ENCODE measurements at regions not wholly inside any gene's neighbourhood (a gene's known extent, or its start where the extent isn't known, plus 50 kb on each side); places are given as distances from the start of the nearest gene placed in this dataset.
"Not testable (repeated sequence)": the region's sequence is repeated elsewhere in the genome, so short reads cannot be mapped to it uniquely, and the experiment has no call there.

- no peak for DNase-seq
Measured at GRCh38 chr21:15558884-15559283, 170.9 kb upstream of the USP25 start.

DNA sequence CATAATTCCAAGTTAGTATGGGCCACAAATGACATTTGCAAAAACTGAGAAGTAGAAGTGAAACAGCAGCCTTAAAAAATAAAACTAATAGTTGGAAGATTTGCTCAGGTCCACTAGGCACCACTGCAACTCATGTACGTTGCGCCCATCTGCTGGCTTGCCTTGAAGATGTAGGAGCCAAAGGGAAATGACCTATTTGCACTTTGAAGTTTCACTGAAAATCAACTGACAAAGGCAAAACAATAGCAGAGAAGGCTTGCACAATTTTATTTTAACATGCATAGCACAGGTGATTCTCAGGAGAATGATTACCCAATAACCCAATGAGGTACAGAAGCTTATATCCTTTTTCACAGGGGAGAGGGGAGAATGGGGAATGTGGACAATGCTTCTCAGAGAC lies 170.1 kb upstream of the USP25 start:
- DNase-seq: no peak

DNA sequence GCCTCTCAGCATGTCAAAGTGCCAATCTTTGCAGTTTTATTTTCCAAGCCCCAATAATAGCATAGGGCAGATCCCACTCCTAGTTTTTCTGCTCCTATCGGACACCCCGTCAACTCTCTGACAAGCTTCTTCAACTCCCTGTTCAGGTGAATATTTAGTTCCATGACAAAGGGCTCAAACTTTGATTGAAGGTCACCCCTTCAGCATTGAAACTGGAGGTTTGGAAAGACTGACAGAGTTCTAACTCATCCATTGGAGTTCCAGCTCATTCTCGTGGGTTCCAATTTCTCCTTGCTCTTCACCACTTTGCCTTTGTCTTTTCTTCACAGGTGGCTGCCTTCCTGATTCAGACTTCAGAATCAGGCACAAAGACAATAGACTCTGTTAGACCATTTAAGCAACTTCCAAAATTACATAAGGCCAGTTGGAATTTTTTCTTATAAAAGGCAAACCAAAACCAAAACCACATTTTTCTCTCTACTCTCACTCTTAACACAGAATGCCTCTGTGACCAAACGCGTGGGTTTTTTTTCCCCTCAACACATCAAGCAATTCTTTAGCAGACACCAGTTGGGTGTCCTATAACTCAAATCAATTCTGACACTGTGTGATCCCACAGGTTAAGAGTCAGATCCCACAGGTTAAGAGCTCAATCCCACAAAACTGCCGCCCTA lies 169.3 kb upstream of the USP25 start:
- no peak for DNase-seq

DNA sequence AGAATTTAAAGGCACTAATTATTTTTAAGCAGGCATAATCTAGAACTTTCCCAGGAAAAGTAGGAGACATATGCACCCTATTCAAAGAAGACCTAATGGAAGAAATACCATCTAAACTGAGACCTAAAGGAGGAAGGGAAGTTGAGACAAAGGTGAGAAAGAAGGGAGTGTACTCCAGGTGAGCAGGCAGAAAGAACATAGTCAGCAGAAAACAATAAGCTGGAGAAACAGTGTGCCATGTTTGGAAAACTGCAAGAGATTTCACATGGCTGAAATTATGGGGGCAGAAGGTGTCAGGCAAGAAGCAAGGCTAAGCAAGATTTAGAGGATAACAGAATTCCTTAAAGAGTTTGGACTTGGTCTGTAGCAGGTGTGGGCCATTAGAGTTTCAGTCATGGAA lies 167.0 kb upstream of the USP25 start:
- no peak for DNase-seq

- DNase-seq: no peak
Measured at GRCh38 chr21:15564907-15565306, 164.9 kb upstream of the USP25 start.

GRCh38 chr21:15566703-15567102 lies 163.1 kb upstream of the USP25 start:
- no peak for DNase-seq

DNA sequence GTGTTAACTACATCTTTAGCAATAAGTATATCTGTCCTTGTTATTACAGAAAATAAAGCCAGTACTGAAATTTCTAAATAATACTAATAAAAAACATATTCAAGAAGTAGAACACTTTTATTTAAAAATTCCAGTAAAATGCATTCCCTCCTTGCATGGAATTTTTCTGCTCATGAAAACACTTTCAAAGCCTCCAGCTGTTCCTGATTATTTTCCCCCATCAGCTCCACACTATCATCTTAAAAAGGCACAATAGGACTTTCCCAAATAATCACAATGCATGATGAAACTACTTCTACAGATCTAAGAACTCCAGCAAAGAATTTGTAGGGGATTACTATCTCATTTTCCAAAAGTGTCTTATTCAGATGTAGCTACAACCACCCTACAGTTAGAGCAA lies 162.6 kb upstream of the USP25 start:
- DNase-seq: no peak

DNA sequence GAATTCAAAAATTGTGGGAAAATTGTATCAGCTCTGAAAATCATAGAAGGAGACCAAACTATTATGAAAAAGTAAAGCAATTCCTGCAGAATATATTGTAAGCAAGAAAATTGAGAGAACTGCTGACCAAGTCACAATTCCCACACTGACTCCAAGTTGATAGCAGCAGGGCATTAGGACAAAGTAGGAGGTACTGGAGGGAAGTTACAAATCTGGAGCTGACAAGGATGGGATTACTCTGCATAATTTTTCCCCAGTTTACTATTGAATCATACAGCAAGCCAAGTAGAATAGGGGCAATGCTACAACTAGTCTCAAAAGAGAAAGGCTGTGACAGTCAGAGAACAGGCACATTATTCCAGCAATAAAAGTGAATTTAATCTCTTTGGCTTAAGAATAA lies 161.3 kb upstream of the USP25 start:
- DNase-seq: no peak

GRCh38 chr21:15586752-15587427 lies 142.9 kb upstream of the USP25 start:
- DNase-seq: no peak

DNA sequence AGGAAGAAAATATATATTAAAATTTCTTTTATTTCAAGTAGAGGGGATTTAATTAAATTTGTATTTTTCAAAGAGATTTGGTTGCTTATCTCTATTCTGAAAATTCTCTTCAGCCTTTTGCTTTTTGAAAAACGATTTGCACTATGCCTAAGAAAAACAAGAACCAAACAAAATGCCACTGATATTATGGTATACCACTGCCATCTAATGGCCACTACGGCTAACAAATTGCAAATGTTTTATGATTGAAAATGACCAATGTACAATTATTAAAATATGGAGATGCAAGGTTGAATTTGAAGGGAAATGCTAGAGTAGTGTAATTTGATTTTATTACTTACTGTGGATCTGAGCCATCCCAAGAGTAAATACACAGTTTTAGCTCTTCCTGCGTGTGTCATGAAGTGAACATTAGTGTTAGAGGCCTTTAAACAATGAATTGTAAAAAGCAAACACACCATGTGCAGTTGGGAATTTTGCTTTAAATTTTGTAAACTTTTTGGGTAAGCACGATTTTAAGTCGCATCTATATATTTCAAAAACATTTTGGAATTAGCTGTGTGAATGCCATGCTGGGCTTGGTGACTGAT lies 137.4 kb upstream of the USP25 start:
- no peak for DNase-seq

DNA sequence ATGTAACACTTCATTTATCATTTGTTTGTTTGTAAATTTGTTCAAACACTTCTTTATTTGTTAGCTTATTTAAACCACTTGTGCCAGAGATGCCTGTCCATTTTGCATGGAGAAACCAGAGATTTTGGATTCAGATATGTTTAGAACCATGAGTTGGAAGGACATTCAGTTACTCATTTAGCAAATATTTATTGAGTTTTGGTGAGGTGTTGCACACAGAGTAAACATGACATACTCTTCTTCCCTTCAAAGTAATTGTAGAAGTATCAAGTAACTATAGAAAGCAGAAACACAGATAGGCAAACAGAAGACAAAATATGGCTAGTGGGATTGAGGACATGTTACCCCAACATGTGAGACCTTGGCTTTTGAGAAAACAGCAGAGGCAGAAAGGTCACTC lies 136.8 kb upstream of the USP25 start:
- DNase-seq: no peak

DNA sequence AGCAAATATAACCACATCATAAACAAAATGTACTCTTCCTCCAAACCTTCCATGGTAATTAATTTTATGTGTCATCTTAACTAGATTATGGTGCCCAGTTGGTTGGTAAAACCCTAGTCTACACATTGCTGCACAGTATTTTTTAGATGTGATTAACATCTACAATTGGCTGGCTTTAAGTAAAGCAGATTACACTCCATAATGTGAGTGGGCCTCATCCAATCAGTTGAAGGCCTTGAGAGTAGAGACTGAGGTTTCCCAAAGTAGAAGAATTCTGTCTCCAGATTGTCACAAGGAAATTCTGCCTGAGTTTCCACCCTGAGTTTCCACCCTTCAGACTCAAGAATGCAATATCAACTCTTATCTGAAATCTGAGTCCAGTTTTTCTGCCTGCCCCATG lies 128.4 kb upstream of the USP25 start:
- no peak for DNase-seq

DNA sequence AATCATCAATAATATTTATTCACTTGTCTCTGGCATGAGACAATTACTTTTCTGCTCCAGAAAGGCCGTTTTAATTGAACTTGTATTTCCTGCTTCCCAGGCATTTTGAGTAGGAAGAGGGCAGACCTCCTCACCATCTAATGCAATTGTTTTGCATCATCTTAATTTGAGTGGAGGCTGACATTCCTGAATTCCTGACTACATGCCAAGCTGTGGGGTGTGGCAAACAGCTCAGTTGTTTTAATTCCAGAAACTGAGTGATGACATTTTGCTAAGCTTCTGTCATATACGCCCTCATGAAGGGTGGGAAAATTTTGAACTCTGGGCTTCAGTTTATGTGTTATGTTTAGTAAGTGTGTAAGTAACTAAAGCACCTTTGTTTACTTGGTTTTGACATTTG lies 125.4 kb upstream of the USP25 start:
- no peak for DNase-seq

DNA sequence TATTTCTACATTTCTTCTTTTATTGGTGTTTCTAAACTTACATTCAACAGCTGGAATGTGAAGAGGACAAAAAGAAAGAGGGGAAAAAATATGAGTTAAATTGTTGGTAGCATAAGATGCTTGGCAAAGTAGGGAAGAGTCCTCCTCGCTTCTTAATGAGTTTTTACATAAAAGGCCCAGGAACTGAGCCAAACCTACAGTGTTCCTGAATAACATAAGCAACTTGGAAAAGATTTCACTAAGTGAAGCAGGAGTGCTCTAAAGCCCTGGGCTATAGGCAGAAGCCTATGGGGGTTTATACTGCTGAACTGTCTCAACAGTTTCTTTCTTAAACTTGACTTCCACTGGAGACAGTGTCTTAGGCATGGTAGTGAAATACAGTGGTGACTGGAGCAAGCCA lies 115.0 kb upstream of the USP25 start:
- DNase-seq: no peak

DNA sequence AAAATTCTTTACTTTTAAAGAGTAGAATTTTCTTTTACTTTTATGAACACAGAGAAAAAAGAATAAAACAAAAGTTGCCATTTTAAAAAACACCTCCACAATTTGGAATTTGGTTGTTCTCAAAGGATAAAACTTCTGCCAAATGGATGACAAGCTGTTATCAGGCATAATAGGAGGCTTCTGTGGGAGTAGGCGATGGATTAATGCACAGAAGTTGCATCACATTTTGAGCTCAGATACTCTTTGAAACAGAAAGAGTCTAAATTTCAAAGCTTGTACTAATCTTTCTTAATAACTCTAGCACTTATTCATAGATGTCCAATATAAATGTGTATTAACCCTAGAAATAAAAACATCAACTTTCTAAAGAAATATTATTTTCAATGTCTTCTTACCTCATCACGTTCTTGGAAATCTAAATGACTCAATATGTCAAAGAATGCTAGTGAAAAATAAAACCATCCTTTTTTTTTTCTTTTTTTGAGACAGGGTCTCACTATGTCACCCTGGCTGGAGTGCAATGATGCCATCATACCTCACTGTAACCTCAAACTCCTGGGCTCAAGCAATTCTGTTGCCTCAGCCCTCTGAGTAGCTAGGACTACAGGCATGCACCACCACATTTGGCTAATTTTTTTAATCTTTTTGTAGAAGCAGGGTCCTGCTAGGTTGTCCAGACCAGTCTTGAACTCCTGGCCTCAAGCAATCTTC lies 112.8 kb upstream of the USP25 start:
- DNase-seq: no peak

DNA sequence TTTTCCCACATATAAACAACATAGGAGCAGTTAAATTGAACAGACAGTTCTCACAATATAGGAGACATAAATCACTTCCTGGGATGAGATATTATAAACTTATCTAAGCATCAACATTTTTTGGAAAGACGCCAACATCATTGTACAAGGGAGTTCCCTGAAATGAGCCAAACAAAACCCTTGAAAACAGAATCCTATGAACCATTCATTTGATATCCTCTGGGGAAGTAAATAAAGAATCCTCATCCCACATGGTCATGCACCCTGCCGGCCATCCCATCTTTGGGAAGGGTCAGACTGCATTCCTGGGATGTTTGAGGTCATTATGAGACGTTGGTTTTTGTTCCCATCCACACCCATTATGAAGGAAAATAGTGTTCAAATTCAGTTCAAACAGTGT lies 111.8 kb upstream of the USP25 start:
- DNase-seq: no peak

DNA sequence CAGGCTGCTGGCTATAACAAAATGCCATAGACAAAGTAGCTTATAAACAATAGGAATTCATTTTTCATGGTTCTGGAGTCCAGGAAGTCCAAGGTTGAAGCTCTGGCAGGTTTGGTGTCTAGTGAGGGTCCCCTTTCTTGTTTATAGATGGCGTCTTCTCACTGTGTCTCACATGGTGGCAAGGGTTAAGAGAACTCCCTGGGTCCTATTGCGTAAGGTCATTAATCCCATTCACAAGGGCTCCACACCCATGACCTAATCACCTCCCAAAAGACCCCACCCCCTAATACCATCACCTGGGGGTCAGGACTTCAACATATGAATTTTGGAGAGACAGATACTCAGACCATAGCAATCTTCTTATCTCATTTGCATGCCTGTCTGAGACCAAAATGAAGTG lies 108.9 kb upstream of the USP25 start:
- DNase-seq: no peak

GRCh38 chr21:15624646-15625045 lies 105.1 kb upstream of the USP25 start:
- no peak for DNase-seq

- DNase-seq: no peak
Measured at GRCh38 chr21:15625363-15625762, 104.4 kb upstream of the USP25 start.

- DNase-seq: no peak
Measured at GRCh38 chr21:15626031-15626430, 103.8 kb upstream of the USP25 start.

- DNase-seq: no peak
Measured at GRCh38 chr21:15627011-15627410, 102.8 kb upstream of the USP25 start.

DNA sequence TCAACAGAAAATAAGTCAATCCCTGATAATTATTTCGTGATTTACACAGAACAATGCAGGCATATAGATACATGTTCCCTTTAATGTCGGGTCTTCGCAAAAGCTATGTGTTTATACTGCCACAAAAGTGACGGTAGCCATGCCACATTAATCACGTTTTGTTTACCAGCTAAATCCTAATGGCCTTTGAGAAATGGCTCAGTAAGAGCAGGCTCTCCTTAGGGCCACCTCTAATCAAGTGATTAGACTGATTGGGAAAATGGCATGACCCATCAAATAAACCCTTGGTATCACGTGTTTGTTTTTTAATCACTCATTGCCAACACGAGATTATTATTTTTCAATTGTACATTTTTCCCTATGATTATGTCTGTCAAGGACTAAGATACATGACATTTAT lies 102.0 kb upstream of the USP25 start:
- no peak for DNase-seq

- DNase-seq: no peak
Measured at GRCh38 chr21:15631342-15631741, 98.4 kb upstream of the USP25 start.

DNA sequence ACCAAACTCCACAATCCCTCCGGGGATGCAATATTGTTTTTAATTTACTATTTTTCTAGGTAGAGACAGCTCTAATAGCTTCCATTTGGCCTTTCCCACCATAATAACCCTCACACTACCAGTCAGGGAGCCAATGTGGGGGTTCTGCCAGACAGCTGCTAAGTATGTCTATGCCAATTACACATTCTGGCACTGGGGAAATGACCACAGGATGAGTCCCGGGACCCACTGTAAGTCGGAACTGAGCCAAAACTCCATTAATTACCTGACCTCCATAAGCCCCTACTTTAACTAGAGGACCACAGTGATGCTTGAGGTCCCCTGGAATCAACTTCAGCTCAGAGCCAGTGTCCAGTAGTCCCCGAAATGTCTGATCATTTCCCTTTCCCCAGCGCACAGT lies 95.2 kb upstream of the USP25 start:
- DNase-seq: not testable (repeated sequence)

All from stimulated activated CD8-positive, alpha-beta memory T cell treated with anti-CD3 and anti-CD28 coated beads, Interleukin-4, amount 100 ng/mL, for 48 hours (primary cell).